Anterior cingulate cortex (tissue), 58 donors: ENCODE measurements at regions not wholly inside any gene's neighbourhood (a gene's known extent, or its start where the extent isn't known, plus 50 kb on each side); places are given as distances from the start of the nearest gene placed in this dataset.

Source experiments
- DNase-seq, 58 donors: peaks; one replicate each; lab custom pipeline; 2025; lab: John Stamatoyannopoulos, UW

GRCh38 chr6:77403424-77403823 is 59.9 kb downstream of the HTR1B start:
- DNase-seq, result no peak

GRCh38 chr6:77401231-77401630 is 62.1 kb downstream of the HTR1B start:
- no peak for DNase-seq

- DNase-seq, result no peak
Observed at GRCh38 chr6:77397561-77397960, 65.7 kb downstream of the HTR1B start.

- DNase-seq, result no peak
Observed at GRCh38 chr6:77389402-77389801, 73.9 kb downstream of the HTR1B start.

GRCh38 chr6:77383026-77383425 is 80.3 kb downstream of the HTR1B start:
- DNase-seq, result no peak

GRCh38 chr6:77373955-77374354 is 89.3 kb downstream of the HTR1B start:
- DNase-seq, result no peak

DNA sequence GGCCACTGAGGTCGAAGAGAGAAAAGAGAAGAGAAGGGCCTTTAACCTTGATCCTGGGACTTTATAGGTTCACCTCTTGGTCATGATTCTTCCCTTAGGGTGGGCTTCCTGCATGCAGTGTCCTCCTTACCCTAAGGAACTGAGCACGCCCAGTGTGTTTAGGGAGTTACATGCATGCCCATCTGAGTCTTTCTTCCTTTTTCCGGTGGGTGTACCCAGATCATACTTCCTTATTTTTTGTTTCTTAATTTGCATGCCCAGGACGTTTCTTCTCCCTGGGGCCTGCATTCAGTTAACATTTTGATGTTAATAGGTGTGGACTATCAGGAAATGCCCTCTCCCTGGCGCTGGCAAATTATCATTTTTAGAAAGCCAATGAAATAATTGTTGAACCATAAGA is 91.5 kb downstream of the HTR1B start:
- no peak for DNase-seq

GRCh38 chr6:77368660-77369313 is 94.5 kb downstream of the HTR1B start:
- DNase-seq, result no peak

- DNase-seq, result no peak
Observed at GRCh38 chr6:77366798-77367197, 96.5 kb downstream of the HTR1B start.

GRCh38 chr6:77363702-77364101 is 99.6 kb downstream of the HTR1B start:
- DNase-seq, result peak in 2 of 58 donors; percentile 2 to 10

GRCh38 chr6:77362055-77362454 is 101.2 kb downstream of the HTR1B start:
- DNase-seq, result no peak

DNA sequence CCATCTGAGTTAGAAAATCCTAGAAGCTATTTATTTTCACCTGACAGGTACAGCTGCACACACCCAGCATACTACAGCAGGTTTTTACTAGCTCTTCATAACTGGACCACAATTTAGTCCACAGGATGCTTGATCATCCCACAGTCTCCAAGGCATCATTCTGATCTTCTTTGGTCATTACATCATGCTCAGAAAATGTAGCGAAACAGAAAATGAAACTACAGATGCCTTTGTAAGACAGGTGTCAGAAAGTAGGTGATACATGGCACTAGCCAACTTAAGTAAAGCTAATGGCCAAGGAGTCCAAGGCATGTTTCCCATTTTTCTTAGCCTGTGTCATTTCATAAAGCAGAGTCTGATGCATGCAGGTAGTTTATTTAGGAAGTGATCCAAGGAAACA is 102.3 kb downstream of the HTR1B start:
- DNase-seq, result no peak

- no peak for DNase-seq
Observed at GRCh38 chr6:77356821-77357220, 106.5 kb downstream of the HTR1B start.

DNA sequence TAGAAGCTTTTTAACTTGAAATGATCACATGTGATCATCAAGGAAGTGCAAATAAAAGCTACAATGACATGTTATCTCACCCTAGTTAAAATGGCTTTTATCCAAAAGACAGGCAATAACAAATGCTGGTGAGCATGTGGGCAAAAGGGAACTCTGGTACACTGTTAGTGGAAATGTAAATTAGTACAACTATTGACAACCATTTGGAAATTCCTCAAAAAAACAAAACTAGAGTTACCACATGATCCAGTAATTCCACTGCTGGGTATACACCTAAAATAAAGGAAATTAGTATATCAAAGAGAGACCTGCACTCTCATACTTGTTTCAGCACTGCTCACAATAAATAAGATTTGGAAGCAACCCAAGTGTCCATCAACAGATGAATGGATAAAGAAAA is 108.7 kb downstream of the HTR1B start:
- no peak for DNase-seq

DNA sequence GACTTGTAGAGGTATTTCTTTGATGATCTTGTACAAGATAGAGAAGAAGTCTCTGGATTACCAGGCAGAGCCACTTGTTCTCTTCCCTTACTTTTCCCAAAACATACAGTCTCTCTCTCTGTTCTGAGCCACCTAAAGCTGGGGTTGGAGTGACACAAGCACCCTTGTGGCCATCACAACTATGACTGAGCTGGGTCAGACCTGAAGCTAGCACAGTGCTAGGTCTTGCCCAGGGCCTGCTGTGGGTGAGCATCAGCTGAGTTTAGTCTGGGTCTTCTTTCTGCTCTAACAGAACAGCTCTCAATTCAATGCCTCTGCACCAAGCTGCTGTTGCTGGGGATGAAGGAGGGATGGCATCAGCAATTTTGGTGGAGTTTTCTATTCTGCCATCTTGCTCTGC is 110.2 kb downstream of the HTR1B start:
- no peak for DNase-seq

- no peak for DNase-seq
Observed at GRCh38 chr6:77341058-77341986, 122.0 kb downstream of the HTR1B start.

GRCh38 chr6:77340331-77340730 is 123.0 kb downstream of the HTR1B start:
- DNase-seq, result no peak

DNA sequence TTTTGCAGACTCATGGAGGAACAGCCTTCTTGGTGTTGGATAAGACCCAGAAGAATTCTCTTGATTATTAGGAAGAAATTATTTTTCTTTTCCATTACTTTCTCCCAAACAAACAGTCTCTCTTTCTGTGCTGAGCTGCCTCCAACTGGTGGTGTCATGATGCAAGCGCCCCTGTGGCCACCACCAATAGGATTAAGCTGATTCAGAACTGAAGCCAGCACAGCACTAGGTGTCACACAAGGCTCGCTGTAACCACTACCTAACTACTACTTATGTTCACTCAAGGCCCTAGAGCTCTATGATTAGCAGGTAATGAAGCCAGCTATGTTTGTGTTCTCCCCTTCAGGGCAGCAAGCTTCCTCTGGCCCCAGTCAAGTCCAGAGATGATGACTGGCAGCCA is 123.4 kb downstream of the HTR1B start:
- no peak for DNase-seq

- DNase-seq, result no peak
Observed at GRCh38 chr6:77337392-77337791, 125.9 kb downstream of the HTR1B start.

GRCh38 chr6:77334093-77334492 is 129.2 kb downstream of the HTR1B start:
- DNase-seq, result no peak

GRCh38 chr6:77332915-77333623 is 130.2 kb downstream of the HTR1B start:
- DNase-seq, result no peak
